NCI-H2171 (cell line): ENCODE measurements at regions not wholly inside any gene's neighbourhood (a gene's known extent, or its start where the extent isn't known, plus 50 kb on each side); places are given as distances from the start of the nearest gene placed in this dataset.
"Not testable (repeated sequence)": the region's sequence is repeated elsewhere in the genome, so short reads cannot be mapped to it uniquely, and the experiment has no call there.

Experiments
- DNase-seq: peaks from one replicate; lab custom pipeline; 2025; lab: John Stamatoyannopoulos, UW

GRCh38 chr11:129503646-129504045 lies 128.0 kb downstream of the BARX2 start:
- no peak for DNase-seq

- no peak for DNase-seq
Observed at GRCh38 chr11:129505266-129505665, 129.6 kb downstream of the BARX2 start.

- no peak for DNase-seq
Observed at GRCh38 chr11:129508163-129508562, 132.5 kb downstream of the BARX2 start.

- no peak for DNase-seq
Observed at GRCh38 chr11:129528296-129528695, 152.6 kb downstream of the BARX2 start.

GRCh38 chr11:129530154-129530895 lies 154.7 kb downstream of the BARX2 start:
- DNase-seq, result no peak

- no peak for DNase-seq
Observed at GRCh38 chr11:129533395-129533794, 157.7 kb downstream of the BARX2 start.

- DNase-seq, result no peak
Observed at GRCh38 chr11:129536338-129536737, 160.7 kb downstream of the BARX2 start.

- DNase-seq, result no peak
Observed at GRCh38 chr11:129538323-129538722, 162.7 kb downstream of the BARX2 start.

GRCh38 chr11:129543515-129544290 lies 168.1 kb downstream of the BARX2 start:
- no peak for DNase-seq

- no peak for DNase-seq
Observed at GRCh38 chr11:129544691-129545090, 169.0 kb downstream of the BARX2 start.

- DNase-seq, result no peak
Observed at GRCh38 chr11:129546266-129546665, 170.6 kb downstream of the BARX2 start.

- no peak for DNase-seq
Observed at GRCh38 chr11:129557421-129557820, 181.8 kb downstream of the BARX2 start.

GRCh38 chr11:129569007-129569406 lies 193.4 kb downstream of the BARX2 start:
- no peak for DNase-seq

GRCh38 chr11:129572667-129573066 lies 197.0 kb downstream of the BARX2 start:
- DNase-seq, result not testable (repeated sequence)

- DNase-seq, result no peak
Observed at GRCh38 chr11:129573161-129573560, 197.5 kb downstream of the BARX2 start.

- no peak for DNase-seq
Observed at GRCh38 chr11:129574431-129574830, 198.8 kb downstream of the BARX2 start.

GRCh38 chr11:129576652-129577051 lies 201.0 kb downstream of the BARX2 start:
- no peak for DNase-seq

- DNase-seq, result no peak
Observed at GRCh38 chr11:129578006-129578405, 202.4 kb downstream of the BARX2 start.

- DNase-seq, result no peak
Observed at GRCh38 chr11:129580278-129580677, 204.6 kb downstream of the BARX2 start.

GRCh38 chr11:129584316-129584715 lies 208.7 kb downstream of the BARX2 start:
- DNase-seq, result no peak

GRCh38 chr11:129589190-129589860 lies 213.7 kb downstream of the BARX2 start:
- DNase-seq, result no peak

GRCh38 chr11:129590030-129590752 lies 214.5 kb downstream of the BARX2 start:
- no peak for DNase-seq
